Gastrocnemius medialis (tissue), 4 donors: ENCODE measurements at regions not wholly inside any gene's neighbourhood (a gene's known extent, or its start where the extent isn't known, plus 50 kb on each side); places are given as distances from the start of the nearest gene placed in this dataset.
"Not testable (repeated sequence)": the region's sequence is repeated elsewhere in the genome, so short reads cannot be mapped to it uniquely, and the experiment has no call there.

Experiments
- ATAC-seq, 2 donors: fragments of 150-250 bp; one replicate each; pipeline ENCODE4 v1.9.1; 2016
- DNase-seq, 2 donors: peaks; one replicate each; pipeline ENCODE4 v3.0.0-alpha.2; 2019
- H3K27ac ChIP-seq, 4 donors: fragments of 200-600 bp; sonication (generic); 1 replicate in 1 of 4; 2 replicates in 3 of 4; pipeline ENCODE4 v1.5.1; 2016 to 2018; ENCODE audit warnings: mild to moderate bottlenecking in 2 of 4, moderate library complexity in 1 of 4
- H3K27me3 ChIP-seq, 3 donors: fragments of 200-600 bp; sonication (generic) in 2 of 3; 1 replicate in 1 of 3; 2 replicates in 2 of 3; pipeline versions ENCODE4 v1.5.1 to v1.6.0; 2016 to 2019; ENCODE audit warnings: mild to moderate bottlenecking in 1 of 3, moderate library complexity in 1 of 3
- H3K36me3 ChIP-seq, 2 donors: fragments of 200-600 bp; sonication (generic) in 1 of 2; one replicate each; pipeline ENCODE4 v1.5.1; 2017 to 2018
- H3K4me1 ChIP-seq, 2 donors: fragments of 200-600 bp; sonication (generic) in 1 of 2; one replicate each; pipeline ENCODE4 v1.5.1; 2016 to 2017; ENCODE audit warnings: mild to moderate bottlenecking in 2 of 2
- H3K4me3 ChIP-seq, 4 donors: fragments of 200-600 bp; sonication (generic) in 3 of 4; 1 replicate in 1 of 4; 2 replicates in 3 of 4; pipeline ENCODE4 v1.5.1; 2016 to 2019; ENCODE audit warnings: mild to moderate bottlenecking in 2 of 4
- H3K9me3 ChIP-seq, 3 donors: fragments of 200-600 bp; sonication (generic) in 2 of 3; 1 replicate in 1 of 3; 2 replicates in 2 of 3; pipeline ENCODE4 v1.5.1; 2016 to 2019
- POLR2A ChIP-seq, 2 donors: fragments of 450-650 bp; IDR thresholded peaks; one replicate each; pipeline ENCODE4 v1.6.1; 2017; ENCODE audit warnings: antibody characterized with exemption in 2 of 2, mild to moderate bottlenecking in 2 of 2, moderate library complexity in 2 of 2
- in situ Hi-C, 4 donors: fragments of 200-750 bp; cut with MboI; loops; one replicate each; pipeline versions ENCODE4 v1.15.0 to v1.8.0; 2017; ENCODE audit warnings: low sequenced_read_pairs in 4 of 4
- intact Hi-C: fragments of 100-400 bp; cut with DNase I; formaldehyde crosslinking; loops from one replicate; pipeline ENCODE4 v1.15.1; 2023; ENCODE audit warnings: low total_unique reads
- TF ChIP-seq, protein P1 (sequence below), 5 experiments: fragments of 450-650 bp in 3 of 5; fragments of 200-600 bp in 2 of 5; sonication (generic) in 2 of 5; IDR thresholded peaks in 4 of 5; conservative IDR thresholded peaks in 1 of 5; 1 replicate in 4 of 5; 2 replicates in 1 of 5; pipeline ENCODE4 v1.5.1; 2016 to 2019; ENCODE audit warnings: antibody characterized with exemption in 5 of 5, mild to moderate bottlenecking in 3 of 5, moderate library complexity in 3 of 5

DNA sequence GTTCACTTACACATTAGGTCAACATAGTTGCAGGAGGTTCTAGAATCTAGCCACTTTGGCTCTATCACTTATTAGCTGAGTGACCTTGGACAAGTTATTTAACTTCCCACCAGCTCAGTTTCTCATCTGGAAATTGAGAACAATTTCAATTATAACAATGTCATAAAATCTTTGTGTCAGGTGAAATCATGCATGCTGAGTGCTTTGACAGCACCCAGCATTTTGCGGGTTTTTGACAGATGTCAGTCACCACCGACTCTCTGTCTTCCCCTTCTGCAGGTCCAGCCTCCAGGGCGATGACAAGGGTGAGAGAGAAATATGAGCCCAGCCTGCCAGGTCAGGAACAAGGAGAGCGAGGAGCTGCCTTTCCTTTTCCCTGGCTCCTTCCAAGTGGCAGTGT is 107.1 kb upstream of the TAS2R1 start:
- DNase-seq, result no peak
- H3K27me3 ChIP-seq, result no peaks in the 10 kb centered on the region
- H3K9me3 ChIP-seq, result no peaks in the 10 kb centered on the region
- no peaks in the 10 kb centered on the region for H3K36me3 ChIP-seq
- no peak overlapping the region for H3K4me3 ChIP-seq
- no peak for TF ChIP-seq POLR2A (IDR thresholded peaks at IDR 0.05)
- TF ChIP-seq, protein P1, sequence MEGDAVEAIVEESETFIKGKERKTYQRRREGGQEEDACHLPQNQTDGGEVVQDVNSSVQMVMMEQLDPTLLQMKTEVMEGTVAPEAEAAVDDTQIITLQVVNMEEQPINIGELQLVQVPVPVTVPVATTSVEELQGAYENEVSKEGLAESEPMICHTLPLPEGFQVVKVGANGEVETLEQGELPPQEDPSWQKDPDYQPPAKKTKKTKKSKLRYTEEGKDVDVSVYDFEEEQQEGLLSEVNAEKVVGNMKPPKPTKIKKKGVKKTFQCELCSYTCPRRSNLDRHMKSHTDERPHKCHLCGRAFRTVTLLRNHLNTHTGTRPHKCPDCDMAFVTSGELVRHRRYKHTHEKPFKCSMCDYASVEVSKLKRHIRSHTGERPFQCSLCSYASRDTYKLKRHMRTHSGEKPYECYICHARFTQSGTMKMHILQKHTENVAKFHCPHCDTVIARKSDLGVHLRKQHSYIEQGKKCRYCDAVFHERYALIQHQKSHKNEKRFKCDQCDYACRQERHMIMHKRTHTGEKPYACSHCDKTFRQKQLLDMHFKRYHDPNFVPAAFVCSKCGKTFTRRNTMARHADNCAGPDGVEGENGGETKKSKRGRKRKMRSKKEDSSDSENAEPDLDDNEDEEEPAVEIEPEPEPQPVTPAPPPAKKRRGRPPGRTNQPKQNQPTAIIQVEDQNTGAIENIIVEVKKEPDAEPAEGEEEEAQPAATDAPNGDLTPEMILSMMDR (IDR thresholded peaks at IDR 0.05 in 4 of 5, conservative IDR thresholded peaks at IDR 0.05 in 1 of 5), result no peak
- in situ Hi-C loops, result no loop called here
- H3K27ac ChIP-seq, result no peak overlapping the region
- H3K4me1 ChIP-seq, result no peaks in the 10 kb centered on the region
- no peak for ATAC-seq
- intact Hi-C loops, result no loop called here

- Histone ChIP-seq H3K9me3 (no peaks in the 10 kb centered on the region), H3K27me3 (no peaks in the 10 kb centered on the region), H3K36me3 (no peaks in the 10 kb centered on the region), H3K4me3 (no peak overlapping the region), H3K27ac (no peak overlapping the region), H3K4me1 (no peaks in the 10 kb centered on the region)
- in situ Hi-C loops (no loop called here), intact Hi-C loops (no loop called here)
- TF ChIP-seq, protein P1 (IDR thresholded peaks at IDR 0.05 in 4 of 5, conservative IDR thresholded peaks at IDR 0.05 in 1 of 5), result no peak
- ATAC-seq (no peak), DNase-seq (no peak)
These were observed 103.3 kb upstream of the TAS2R1 start for GRCh38 chr5:9733486-9733885.

- intact Hi-C loops (no loop called here), in situ Hi-C loops (no loop called here)
- H3K27me3 ChIP-seq, result no peaks in the 10 kb centered on the region
- no peaks in the 10 kb centered on the region for H3K9me3 ChIP-seq
- no peaks in the 10 kb centered on the region for H3K4me1 ChIP-seq
- ATAC-seq (no peak), DNase-seq (no peak)
- H3K4me3 ChIP-seq, result no peak overlapping the region
- TF ChIP-seq, protein P1 (IDR thresholded peaks at IDR 0.05 in 4 of 5, conservative IDR thresholded peaks at IDR 0.05 in 1 of 5), result no peak
- no peak for TF ChIP-seq POLR2A (IDR thresholded peaks at IDR 0.05)
- no peaks in the 10 kb centered on the region for H3K36me3 ChIP-seq
- no peak overlapping the region for H3K27ac ChIP-seq
These were observed 101.0 kb upstream of the TAS2R1 start for GRCh38 chr5:9731159-9731558.

DNA sequence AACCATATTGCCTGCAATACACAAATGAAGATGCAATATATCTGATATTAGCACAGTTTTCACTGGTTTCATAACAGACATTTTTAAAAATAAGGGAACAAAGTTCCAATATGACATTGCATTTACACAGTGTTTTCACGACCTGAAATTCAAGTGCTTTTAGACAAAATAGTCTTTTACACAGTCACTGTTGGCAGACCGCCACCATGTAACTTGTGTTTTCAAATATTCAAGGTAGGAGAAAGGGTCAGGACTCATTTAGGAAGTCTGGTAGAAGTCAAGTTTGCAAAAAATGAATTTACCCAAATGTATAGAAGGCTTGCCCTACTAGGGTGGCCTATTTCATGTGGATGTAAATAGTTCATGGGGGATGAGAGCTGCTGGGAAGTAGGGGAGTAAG is 98.1 kb upstream of the TAS2R1 start:
- no peaks in the 10 kb centered on the region for H3K4me1 ChIP-seq
- no peak overlapping the region for H3K4me3 ChIP-seq
- in situ Hi-C loops (no loop called here), intact Hi-C loops (no loop called here)
- no peaks in the 10 kb centered on the region for H3K9me3 ChIP-seq
- H3K27ac ChIP-seq, result no peak overlapping the region
- TF ChIP-seq, protein P1 (IDR thresholded peaks at IDR 0.05 in 4 of 5, conservative IDR thresholded peaks at IDR 0.05 in 1 of 5), result no peak
- TF ChIP-seq POLR2A (IDR thresholded peaks at IDR 0.05), result no peak
- no peaks in the 10 kb centered on the region for H3K36me3 ChIP-seq
- ATAC-seq (no peak), DNase-seq (no peak)
- H3K27me3 ChIP-seq, result no peaks in the 10 kb centered on the region

- H3K4me1 ChIP-seq, result no peaks in the 10 kb centered on the region
- H3K36me3 ChIP-seq, result no peaks in the 10 kb centered on the region
- ATAC-seq (no peak), DNase-seq (no peak)
- no peaks in the 10 kb centered on the region for H3K9me3 ChIP-seq
- intact Hi-C loops, result no loop called here
- in situ Hi-C loops, result no loop called here
- no peak overlapping the region for H3K27ac ChIP-seq
- H3K27me3 ChIP-seq, result no peaks in the 10 kb centered on the region
- no peak overlapping the region for H3K4me3 ChIP-seq
- TF ChIP-seq POLR2A (IDR thresholded peaks at IDR 0.05), result no peak
- TF ChIP-seq, protein P1 (IDR thresholded peaks at IDR 0.05 in 4 of 5, conservative IDR thresholded peaks at IDR 0.05 in 1 of 5), result no peak
These were observed 96.8 kb upstream of the TAS2R1 start for GRCh38 chr5:9726931-9727330.

DNA sequence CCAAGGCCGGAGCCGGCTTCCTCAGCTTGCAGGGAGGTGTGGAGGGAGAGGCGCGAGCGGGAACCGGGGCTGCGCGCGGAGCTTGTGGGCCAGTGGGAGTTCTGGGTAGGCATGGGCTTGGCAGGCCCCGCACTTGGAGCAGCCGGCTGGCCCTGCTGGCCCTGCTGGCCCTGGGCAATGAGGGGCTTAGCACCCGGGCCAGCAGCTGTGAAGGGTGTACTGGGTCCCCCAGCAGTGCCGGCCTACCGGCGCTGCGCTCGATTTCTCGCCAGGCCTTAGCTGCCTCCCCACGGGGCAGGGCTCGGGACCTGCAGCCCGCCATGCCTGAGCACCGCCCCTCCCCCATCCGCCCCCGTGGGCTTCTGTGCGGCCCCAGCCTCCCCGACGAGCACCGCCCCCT is 95.1 kb upstream of the TAS2R1 start:
- intact Hi-C loops, ATAC-seq, H3K27me3 ChIP-seq, H3K36me3 ChIP-seq, H3K27ac ChIP-seq, H3K4me3 ChIP-seq, H3K4me1 ChIP-seq, DNase-seq, H3K9me3 ChIP-seq, in situ Hi-C loops: not testable (repeated sequence)
